ENCODE measurements at regions not wholly inside any gene's neighbourhood (a gene's known extent, or its start where the extent isn't known, plus 50 kb on each side); places are given as distances from the start of the nearest gene placed in this dataset.
"Not testable (repeated sequence)": the region's sequence is repeated elsewhere in the genome, so short reads cannot be mapped to it uniquely, and the experiment has no call there.

GRCh38 chr4:79174490-79175252, 151.2 kb downstream of the NAA11 start:
- no peak for DNase-seq

GRCh38 chr4:79173186-79173585, 152.7 kb downstream of the NAA11 start:
- no peak for DNase-seq

DNA sequence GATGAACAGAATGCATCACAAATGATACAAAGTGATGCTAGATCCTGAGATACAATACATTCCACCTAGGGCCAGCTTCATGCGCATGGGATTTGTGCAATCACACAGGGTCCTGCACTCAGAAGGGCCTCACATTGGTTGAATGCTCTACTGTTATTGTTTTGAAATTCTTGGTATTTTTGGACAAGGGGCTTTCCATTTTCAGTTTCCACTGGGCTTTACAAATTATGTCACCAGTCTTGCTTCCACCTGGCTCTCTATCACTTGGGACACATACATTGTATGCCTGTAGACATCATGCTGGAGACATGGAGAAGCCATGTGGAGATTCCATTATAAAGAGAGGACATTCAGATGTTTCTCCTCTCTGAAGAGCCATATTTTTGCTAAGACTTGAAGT, 155.8 kb downstream of the NAA11 start:
- DNase-seq = no peak

GRCh38 chr4:79164907-79165610, 160.8 kb downstream of the NAA11 start:
- no peak for DNase-seq

- no peak for DNase-seq
Measured at GRCh38 chr4:79163981-79164490, 161.8 kb downstream of the NAA11 start.

DNA sequence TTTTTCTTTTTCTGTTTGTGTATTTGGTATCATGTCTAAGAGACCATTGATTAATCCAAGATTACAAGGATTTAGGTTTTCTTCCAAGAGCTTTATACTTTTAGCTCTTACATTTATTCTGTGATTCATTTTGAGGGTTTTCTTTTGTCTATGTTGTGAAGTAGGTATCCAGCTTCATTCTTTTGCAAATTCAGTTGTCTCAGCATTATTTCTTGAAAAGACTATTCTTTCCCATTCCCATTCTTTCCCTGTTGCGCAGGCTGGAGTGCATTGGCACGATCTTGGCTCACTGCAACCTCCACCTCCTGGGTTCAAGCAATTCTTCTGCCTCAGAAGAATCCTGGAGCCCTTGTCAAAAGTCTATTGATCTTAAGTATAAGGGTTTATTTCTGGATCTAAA, 164.9 kb downstream of the NAA11 start:
- DNase-seq = no peak

DNA sequence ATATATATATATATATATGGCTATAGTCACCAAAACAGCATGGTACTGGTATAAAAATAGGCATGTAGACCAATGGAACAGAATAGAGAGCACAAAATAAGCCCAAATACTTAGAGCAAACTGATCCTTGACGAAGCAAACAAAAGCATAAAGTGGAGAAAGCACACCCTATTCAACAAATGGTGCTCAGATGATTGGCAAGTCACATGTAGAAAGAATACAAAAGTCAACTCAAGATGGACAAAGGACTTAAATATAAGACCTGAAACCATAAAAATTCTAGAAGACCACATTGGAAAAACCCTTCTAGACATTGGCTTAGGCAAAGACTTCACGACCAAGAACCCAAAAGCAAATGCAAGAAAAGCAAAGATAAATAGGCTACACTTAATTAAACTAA, 167.2 kb downstream of the NAA11 start:
- not testable (repeated sequence) for DNase-seq

DNA sequence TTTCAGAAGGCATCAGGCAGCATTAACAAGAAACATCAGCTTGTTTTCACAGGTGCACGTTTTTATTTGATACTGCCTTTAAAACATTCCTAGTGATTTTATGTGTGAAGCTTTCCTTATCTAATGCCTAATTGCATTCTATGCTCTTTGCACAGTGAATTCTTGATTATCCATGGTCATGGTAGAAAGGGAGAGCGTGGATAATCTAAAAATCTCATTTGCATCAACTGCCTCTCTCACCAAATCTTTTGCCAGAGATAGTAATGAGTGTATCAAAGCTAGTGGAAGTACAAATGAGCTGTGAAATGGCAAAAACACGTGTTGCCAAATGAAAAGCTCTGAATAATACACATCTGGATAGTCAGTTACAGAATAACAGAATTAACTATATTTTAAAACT, 170.5 kb downstream of the NAA11 start:
- DNase-seq = no peak

DNA sequence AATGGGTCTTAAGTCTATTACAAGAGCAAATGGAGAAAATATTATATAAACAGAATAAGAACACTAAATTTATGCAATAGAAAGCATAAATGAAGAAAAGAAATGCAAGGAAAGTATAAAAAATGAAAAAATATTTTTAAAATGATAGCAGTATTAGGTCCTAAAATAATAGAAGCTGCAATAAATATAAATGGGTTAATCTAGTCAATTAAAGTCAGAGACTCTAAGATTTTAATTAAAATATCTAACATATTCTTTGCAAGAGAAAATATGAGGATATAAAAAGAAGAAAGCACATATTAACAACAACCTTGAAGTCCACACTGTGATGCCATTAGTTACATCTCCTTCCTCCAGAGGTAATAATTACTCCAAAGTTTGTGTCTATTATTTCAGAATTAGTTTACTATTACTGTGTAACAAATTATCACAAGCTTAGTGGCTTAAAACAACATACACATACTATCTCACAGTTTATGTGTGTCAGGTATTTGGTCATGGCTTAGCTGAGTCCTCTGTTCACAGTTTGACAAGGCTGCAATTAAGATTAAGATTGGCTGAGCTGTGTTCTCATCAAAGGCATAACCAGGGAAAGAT, 174.9 kb downstream of the NAA11 start:
- no peak for DNase-seq

- DNase-seq = no peak
Measured at GRCh38 chr4:79148369-79148768, 177.5 kb downstream of the NAA11 start.

DNA sequence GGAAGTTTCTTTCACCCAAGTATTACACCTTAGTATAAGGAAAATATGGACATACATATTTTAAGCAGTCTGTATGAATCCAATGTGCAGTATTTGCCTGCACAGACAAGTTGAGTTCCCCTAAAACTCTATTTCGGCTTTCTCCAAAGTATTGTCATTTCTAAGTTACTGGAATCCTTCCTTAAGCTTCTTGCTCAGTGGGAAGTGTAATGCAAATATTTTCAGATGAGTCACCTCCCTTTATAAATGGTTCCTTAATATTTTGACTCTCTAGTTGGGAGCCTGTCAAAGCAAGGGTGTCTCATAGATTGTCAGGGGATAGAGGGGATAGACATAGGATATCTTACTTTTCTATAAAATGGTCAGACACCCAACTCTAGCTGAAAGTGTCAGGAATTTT, 178.6 kb downstream of the NAA11 start:
- no peak for DNase-seq

DNA sequence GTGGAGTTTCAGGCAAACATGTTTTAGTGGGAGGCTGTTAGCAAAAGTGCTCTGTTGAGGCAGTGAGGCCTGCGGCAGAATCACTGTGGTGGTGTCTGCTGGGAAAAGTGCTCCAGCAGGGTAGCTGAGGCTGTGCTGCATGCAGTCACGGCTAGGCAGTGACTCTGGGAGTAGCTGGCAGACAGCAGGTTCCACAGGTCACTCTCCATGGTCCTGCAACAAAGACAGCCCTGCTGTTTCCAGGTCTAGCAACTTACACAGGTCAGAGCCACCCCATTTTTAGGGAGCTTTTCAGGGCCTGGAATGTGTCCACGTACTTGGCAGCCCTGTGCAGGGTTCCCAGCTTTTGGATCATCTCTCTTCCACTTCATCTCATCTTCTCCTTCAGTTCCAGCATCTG, 184.3 kb downstream of the NAA11 start:
- no peak for DNase-seq

GRCh38 chr4:79134767-79135166, 191.1 kb downstream of the NAA11 start:
- no peak for DNase-seq

- no peak for DNase-seq
Measured at GRCh38 chr4:79132826-79133225, 193.0 kb downstream of the NAA11 start.

DNA sequence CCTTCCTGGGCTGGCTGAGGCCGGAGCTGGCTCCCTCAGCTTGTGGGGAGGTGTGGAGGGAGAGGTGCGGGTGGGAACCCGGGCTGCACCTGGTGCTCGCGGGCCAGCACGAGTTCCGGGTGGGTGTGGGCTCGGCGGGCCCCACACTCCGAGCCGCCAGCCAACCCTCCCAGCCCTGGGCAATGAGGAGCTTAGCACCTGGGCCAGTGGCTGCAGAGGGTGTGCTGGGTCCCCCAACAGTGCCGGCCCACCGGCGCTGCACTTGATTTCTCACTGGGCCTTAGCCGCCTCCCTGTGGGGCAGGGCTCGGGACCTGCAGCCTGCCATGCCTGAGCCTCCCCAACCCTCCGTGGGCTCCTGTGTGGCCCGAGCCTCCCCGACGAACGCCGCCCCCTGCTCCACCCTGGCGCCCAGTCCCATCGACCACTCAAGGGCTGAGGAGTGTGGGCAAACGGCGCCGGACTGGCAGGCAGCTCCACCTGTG, 182.7 kb upstream of the PAQR3 start:
- DNase-seq = no peak

DNA sequence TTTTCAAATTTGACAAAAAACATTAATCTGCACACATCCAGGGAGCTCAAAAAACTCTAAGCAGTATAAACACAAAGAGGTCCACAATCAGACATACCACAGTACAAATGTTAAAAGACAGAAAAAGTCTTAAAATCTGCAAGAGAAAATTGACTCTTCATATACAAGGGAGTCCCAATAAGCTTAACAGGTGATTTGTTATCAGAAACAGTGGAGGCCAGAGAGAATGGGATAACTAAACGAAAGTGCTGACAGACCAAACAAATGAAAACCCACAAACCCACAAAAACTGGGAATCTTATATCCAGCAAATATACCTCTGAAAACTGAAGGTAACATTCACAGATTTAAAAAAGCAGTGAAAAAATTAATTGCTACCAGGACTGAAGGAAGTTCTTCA, 182.0 kb upstream of the PAQR3 start:
- no peak for DNase-seq

DNA sequence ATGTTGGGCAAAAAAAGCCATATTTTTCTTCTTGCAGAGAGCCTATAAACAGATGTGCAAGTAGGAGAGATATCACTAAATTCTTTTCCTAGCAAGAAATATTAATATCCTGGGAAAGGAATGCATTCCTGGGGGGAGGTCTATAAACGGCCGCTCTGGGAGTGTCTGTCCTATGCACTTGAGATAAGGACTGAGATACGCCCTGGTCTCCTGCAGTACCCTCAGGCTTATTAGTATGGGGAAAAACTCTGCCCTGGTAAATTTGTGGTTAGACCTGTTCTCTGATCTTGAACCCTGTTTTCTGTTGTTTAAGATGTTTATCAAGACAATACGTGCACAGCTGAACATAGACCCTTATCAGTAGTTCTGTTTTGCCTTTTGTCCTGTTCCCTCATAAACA, 177.8 kb upstream of the PAQR3 start:
- not testable (repeated sequence) for DNase-seq

DNA sequence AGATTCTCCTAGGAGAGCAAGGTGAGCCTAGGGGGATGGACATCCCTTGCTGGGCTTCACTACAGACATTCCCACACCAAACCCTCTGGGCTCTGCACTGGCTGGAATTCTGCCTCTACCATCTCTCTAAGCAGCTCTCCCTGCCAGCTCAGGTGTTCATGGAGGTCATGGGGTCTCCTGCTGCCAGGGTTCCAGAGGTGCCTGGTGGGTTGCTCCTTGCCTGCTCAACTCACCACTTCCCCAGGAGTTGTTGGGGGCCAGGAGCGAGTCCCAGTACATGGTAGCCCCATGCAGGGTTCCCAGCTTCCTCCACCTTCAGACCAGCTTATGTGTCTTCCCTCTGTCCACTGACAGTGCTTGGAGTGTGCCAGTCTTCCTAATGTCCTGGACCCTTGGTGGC, 167.8 kb upstream of the PAQR3 start:
- no peak for DNase-seq

DNA sequence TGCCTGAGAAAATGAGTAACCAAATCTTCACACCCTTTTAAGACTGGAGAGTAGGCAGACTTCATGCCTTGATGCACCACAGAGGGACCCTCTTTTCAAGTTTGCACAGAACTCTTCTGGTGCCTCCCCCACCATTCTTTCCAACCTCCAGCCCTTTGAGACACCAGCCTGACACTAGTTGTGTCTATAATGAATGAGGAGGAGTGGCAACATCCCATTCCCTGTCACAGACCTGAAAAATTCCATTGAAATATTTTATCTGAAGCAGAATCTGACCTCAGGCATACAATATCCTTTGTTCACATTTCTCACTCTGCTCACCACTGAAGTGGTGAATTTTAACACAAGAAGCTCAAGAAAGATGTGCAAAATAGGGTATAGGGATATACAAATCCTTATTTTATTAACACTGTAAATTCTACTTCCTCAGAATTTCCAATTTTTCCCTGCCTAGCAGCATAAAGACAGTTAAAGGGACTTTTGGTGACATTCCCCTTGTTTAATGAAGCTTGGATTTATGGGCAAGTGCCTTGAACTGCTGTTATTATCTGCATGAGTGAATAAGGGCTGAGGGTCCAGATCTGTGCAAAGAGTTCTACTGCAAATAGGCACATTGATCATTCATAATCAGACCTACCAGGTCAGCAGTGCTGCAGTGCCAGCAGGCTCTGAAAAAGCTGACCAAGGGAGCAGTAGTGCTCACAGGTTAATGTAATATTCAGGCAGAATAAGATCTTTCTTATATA, 149.9 kb upstream of the PAQR3 start:
- DNase-seq = no peak

GRCh38 chr4:79087071-79087470, 147.8 kb upstream of the PAQR3 start:
- DNase-seq = no peak

DNA sequence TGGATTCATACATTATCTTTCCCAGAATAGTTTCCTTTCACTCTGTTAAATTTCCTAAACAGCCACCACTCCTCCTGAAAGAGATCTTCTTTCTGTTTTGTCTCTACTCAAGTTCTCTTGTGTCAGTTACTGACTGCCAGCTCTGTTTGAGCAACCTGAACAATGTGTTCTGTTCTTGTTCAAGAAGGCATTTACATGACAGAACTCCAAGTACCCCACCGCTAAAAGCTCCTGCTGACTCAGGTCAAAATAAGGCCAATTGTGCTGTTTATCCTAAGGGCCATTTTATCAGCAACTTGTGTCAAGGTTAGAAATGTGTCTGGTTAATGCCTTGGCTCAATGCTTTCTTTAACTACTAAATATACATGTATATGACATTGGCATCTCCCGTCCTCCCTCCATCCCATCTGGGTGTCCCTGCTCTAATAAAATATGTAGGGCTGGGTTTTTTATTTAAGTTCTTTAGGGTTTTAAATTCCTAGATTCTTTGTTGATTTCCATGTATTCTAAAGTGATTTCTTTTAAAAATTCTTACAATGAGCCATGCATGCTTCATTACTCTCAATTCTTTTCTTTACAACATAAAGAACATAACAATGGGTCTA, 144.3 kb upstream of the PAQR3 start:
- no peak for DNase-seq

- no peak for DNase-seq
Measured at GRCh38 chr4:79082997-79083396, 143.8 kb upstream of the PAQR3 start.

- DNase-seq = no peak
Measured at GRCh38 chr4:79081973-79082372, 142.7 kb upstream of the PAQR3 start.
